Stimulated activated naive B cell treated with anti-CD40 and anti-IgM and Interleukin-4, amounts not matched to agents 10 μg/mL and 1 μg/mL and 100 μg/mL, for 72 hours (primary cell): ENCODE measurements at regions not wholly inside any gene's neighbourhood (a gene's known extent, or its start where the extent isn't known, plus 50 kb on each side); places are given as distances from the start of the nearest gene placed in this dataset.
"Not testable (repeated sequence)": the region's sequence is repeated elsewhere in the genome, so short reads cannot be mapped to it uniquely, and the experiment has no call there.

ENCODE experiments used
- ATAC-seq, 2 donors: fragments of 150-1000 bp; cut with Tn5 transposase; replicated peaks; 2 replicates each; pipeline ENCODE4 v1.10.0; 2021; ENCODE audit warnings: moderate library complexity in 1 of 2
- DNase-seq: peaks from one replicate; pipeline ENCODE4 v3.0.0; 2021
- H3K27ac Mint-ChIP-seq: one replicate; pipeline ENCODE4 v1.8.0; 2022; ENCODE audit warnings: mild to moderate bottlenecking, mixed read lengths
- H3K27me3 Mint-ChIP-seq, 2 donors: one replicate each; pipeline ENCODE4 v1.8.0; 2022; ENCODE audit warnings: mixed read lengths in 2 of 2
- H3K36me3 Mint-ChIP-seq, 2 donors: one replicate each; pipeline ENCODE4 v1.8.0; 2022; ENCODE audit warnings: mixed read lengths in 2 of 2, mild to moderate bottlenecking in 1 of 2
- H3K4me1 Mint-ChIP-seq, 2 donors: one replicate each; pipeline ENCODE4 v1.8.0; 2022; ENCODE audit warnings: mixed read lengths in 2 of 2, mild to moderate bottlenecking in 1 of 2
- H3K4me3 Mint-ChIP-seq, 2 donors: one replicate each; pipeline ENCODE4 v1.8.0; 2022; ENCODE audit warnings: mild to moderate bottlenecking in 2 of 2, mixed read lengths in 2 of 2, moderate library complexity in 1 of 2
- H3K9me3 Mint-ChIP-seq, 2 donors: one replicate each; pipeline ENCODE4 v1.8.0; 2022; ENCODE audit warnings: mixed read lengths in 2 of 2, mild to moderate bottlenecking in 1 of 2

DNA sequence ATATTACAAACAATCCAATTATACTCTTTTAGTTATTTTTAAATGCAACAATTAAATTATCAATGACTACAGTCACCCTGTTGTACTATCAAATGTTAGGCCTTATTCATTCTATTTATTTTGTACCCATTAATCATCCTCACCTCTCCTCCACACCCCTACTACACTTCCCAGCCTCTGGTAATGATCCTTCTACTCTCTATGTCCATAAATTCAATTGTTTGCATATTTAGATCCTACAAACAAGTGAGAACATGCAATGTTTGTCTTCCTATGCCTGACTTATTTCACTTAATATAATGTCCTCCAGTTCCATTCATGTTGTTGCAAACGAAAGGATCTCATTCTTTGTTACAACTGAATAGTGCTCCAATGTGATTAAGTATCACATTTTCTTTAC is 1414.6 kb downstream of the SLITRK1 start:
- DNase-seq, result no peak
- ATAC-seq, result no peak
- Mint-ChIP-seq H3K36me3 (no peaks in the 10 kb centered on the region), H3K4me3 (no peak overlapping the region), H3K9me3 (peaks cover 1 to 4% of the 10 kb centered on the region in 2 donors), H3K4me1 (no peaks in the 10 kb centered on the region), H3K27ac (no peak overlapping the region), H3K27me3 (no peaks in the 10 kb centered on the region)

DNA sequence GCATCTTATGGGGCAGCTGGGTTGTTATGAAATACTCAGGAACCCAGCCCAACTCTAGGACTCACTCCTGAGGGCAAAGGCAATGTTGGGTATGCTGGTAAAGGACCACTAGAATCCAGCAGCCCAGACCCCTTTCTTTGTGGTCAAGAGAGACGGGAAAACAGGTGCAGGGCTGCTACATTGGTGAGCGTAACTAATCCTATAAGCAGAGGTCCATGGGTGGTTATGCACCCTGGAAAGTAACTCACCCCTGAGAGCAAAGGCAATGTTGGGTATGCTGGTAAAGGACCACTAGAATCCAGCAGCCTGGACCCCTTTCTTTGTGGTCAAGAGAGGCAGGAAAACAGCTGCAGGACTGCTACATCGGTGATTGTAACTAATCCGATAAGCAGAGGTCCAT is 1422.7 kb downstream of the SLITRK1 start:
- H3K9me3 Mint-ChIP-seq, H3K27me3 Mint-ChIP-seq, DNase-seq, ATAC-seq, H3K4me1 Mint-ChIP-seq, H3K4me3 Mint-ChIP-seq, H3K27ac Mint-ChIP-seq, H3K36me3 Mint-ChIP-seq: not testable (repeated sequence)

DNA sequence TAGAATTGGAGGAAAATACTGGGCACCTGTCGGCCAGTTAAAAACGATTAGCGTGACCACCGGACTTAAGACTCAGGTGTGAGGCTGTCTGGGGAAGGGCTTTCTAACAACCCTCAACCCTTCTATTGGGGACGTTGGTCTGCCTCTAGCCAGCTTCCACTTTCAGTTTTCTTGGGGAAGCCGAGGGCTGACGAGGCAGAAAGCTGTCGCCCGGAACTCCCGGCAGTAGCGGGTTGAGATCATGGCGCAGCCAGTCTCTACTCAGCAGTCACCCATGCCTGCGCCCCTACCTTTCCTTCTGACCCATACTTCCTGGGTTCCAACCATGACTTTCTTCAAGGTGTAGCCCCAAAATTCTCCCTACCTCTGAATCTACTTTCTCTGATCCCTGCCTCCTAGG is 1424.1 kb downstream of the SLITRK1 start:
- Mint-ChIP-seq H3K36me3 (no peaks in the 10 kb centered on the region), H3K9me3 (peaks cover 4 to 12% of the 10 kb centered on the region in 2 donors), H3K27me3 (no peaks in the 10 kb centered on the region), H3K4me1 (no peaks in the 10 kb centered on the region), H3K4me3 (no peak overlapping the region), H3K27ac (no peak overlapping the region)
- no peak for ATAC-seq
- DNase-seq, result no peak

DNA sequence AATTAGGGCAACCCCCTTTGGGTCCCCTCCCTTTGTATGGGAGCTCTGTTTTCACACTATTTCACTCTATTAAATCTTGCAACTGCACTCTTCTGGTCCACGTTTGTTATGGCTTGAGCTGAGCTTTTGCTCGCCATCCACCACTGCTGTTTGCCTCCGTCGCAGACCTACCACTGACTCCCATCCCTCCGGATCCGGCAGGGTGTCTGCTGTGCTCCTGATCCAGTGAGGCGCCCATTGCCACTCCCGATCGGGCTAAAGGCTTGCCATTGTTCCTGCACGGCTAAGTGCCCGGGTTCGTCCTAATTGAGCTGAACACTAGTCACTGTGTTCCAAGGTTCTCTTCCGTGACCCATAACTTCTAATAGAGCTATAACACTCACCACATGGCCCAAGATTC is 1424.7 kb downstream of the SLITRK1 start:
- not testable (repeated sequence) for H3K27me3 Mint-ChIP-seq, ATAC-seq, H3K4me1 Mint-ChIP-seq, DNase-seq, H3K4me3 Mint-ChIP-seq, H3K27ac Mint-ChIP-seq, H3K36me3 Mint-ChIP-seq
- H3K9me3 Mint-ChIP-seq, result peaks cover 4 to 14% of the 10 kb centered on the region in 2 donors

DNA sequence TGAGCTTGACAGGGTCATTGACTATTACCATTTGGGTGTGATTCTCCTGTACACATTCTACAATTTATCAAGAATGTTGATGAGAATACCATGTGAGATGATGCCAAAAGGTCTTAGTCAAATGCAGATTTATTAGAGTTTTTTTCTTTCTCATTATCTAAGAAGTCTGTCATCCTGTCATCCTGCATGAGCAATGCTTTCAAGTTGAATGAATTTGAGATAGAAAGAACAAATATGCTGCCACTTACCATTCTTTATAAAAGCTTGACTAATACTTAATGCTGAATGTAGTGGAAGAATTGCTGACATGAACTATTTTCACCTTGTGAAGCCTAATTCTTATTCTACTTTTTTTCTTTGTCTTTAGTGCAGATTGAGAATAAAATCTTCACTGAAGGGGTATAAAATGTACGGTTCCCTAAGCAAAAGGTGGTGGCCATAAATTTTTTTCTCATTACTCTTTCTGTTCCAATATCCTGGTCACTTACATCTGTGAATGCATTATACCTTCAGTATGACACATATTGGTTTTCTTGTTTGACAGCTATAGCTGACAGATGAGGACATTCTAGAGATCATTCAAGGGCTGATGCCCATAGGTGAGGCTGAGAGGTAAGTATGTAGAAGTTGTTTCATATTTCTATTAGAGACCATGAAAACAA is 1434.7 kb downstream of the SLITRK1 start:
- ATAC-seq (no peak), DNase-seq (no peak)
- Mint-ChIP-seq H3K4me3 (no peak overlapping the region), H3K27me3 (no peaks in the 10 kb centered on the region), H3K27ac (no peak overlapping the region), H3K36me3 (no peaks in the 10 kb centered on the region), H3K9me3 (peaks cover 0 to 2% of the 10 kb centered on the region in 2 donors), H3K4me1 (no peaks in the 10 kb centered on the region)

DNA sequence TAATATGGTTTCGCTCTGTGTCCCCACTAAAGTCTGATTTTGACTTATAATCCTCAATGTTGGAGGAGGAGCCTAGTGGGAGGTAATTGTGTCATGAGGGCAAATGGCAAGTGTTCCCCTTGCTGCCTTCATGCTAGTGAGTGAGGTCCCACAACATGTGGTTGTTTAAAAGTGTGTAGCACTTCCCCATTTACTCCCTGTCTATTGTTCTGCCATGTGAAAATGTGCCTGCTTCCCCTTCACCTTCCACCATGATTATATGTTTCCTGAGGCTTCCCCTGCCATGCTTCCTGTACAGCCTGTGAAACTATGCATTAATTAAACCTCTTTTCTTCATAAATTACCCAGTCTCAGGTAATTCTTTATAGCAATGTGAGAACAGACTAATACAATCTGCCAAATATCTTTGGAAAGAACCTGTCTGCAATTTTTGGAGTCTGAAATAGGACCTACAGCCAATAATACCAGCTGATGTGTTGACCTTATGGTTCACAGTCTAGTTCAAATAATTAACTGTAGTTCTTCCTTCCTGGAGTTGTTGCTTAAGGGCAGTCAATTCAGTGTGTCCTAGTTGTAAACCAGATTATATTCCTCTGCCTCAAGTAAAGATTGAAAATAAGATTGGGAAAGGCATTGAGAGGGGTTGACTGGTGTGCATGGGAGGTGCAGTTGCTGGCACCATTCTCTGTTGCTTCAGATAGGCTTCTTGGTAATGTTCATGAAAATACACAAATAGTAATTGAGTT is 1442.9 kb downstream of the SLITRK1 start:
- Mint-ChIP-seq H3K4me3 (no peak overlapping the region), H3K27me3 (no peaks in the 10 kb centered on the region), H3K9me3 (peaks cover 13 to 14% of the 10 kb centered on the region in 2 donors), H3K36me3 (no peaks in the 10 kb centered on the region), H3K27ac (no peak overlapping the region), H3K4me1 (no peaks in the 10 kb centered on the region)
- DNase-seq (no peak), ATAC-seq (no peak)

DNA sequence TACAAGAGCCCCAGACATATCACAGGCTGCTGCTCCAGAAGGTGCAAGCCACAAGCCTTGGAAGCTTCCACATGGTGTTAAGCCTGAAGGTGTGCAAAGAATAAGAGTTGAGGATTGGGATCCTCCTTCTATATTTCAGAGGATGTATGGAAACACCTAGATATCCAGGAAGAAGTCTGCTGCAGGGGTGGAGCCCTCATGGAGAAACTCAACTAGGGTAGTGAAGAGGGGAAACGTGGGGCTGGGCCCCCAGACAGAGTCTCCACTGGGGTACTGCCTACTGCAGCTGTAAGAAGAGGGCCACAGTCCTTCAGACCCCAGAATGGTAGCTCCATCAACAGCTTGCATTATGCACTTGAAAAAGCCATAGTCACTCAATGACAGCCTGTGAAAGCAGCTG is 1444.0 kb downstream of the SLITRK1 start:
- no peaks in the 10 kb centered on the region for H3K36me3 Mint-ChIP-seq
- no peak for ATAC-seq

DNA sequence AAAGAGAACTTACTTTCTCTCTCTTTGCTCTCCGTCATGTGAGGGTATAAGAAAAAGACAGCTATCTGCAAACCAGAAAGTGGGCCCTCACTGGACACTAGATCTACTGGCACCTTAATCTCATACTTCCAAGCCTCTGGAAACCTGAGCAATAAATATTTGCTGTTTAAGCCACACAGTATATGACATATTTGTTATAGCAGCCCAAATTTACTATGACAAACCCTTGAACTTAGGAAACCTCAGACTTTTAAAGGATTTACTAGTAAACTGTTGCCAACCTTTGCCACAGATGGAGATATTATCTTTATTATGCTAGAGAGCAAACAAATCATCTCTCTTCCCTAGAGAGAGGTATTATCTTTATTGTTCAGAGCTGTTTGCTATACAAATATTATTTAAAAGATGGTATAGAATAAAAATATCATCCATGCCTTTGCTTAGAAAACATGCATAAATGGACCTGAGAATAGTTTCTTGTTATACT is 1446.1 kb downstream of the SLITRK1 start:
- H3K27ac Mint-ChIP-seq, result no peak overlapping the region
- H3K36me3 Mint-ChIP-seq, result no peaks in the 10 kb centered on the region
- no peak overlapping the region for H3K4me3 Mint-ChIP-seq
- no peaks in the 10 kb centered on the region for H3K4me1 Mint-ChIP-seq
- peaks cover 12 to 13% of the 10 kb centered on the region in 2 donors for H3K9me3 Mint-ChIP-seq
- ATAC-seq, result no peak
- no peak for DNase-seq
- H3K27me3 Mint-ChIP-seq, result no peaks in the 10 kb centered on the region

More for the DNA sequence above, 1444.0 kb downstream of the SLITRK1 start:
- Mint-ChIP-seq H3K9me3 (peaks cover 12 to 13% of the 10 kb centered on the region in 2 donors), H3K4me3 (no peak overlapping the region), H3K4me1 (no peaks in the 10 kb centered on the region), H3K27me3 (no peaks in the 10 kb centered on the region), H3K27ac (no peak overlapping the region)
- no peak for DNase-seq

DNA sequence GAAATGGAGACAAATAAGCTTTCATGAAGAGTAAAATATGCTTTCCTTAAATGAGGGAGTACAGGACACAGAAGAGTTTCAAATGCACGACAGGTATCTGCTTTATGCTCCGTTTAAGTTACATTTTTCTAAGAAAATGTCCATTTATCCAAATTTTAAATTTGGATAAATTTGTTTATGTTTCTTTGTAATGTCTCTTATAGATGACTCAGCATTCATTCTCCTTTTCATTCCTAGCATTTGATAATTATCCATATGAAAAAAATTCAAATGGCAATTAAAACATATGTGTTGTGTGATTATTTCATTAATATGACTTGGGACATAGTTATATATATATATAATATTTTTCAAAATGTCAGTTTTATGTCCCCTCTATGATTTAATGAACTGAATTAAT is 1449.3 kb downstream of the SLITRK1 start:
- no peak overlapping the region for H3K4me3 Mint-ChIP-seq
- ATAC-seq (no peak), DNase-seq (no peak)
- no peaks in the 10 kb centered on the region for H3K27me3 Mint-ChIP-seq
- H3K4me1 Mint-ChIP-seq, result no peaks in the 10 kb centered on the region
- H3K9me3 Mint-ChIP-seq, result peaks cover 5 to 16% of the 10 kb centered on the region in 2 donors
- H3K27ac Mint-ChIP-seq, result no peak overlapping the region
- H3K36me3 Mint-ChIP-seq, result no peaks in the 10 kb centered on the region

DNA sequence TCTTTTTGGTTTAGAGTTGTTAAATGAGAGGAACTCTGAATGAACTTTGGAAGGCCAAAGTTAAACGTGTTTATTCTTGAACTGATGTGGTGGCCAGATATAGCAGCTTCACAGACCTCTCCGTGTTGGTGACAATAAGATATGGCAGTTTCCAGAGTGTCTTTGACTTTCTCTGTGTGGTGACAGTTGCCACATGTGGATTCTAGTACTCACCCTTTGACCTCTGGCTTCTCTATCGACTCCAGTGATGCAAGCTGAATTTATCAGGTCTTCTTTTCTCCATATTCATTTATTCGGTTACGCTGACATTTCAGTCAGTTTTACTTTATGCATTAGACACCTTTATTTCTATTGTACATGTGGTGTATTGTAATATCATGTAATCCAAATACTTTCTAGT is 1469.5 kb downstream of the SLITRK1 start:
- Mint-ChIP-seq H3K9me3 (peaks cover 0 to 7% of the 10 kb centered on the region in 2 donors), H3K4me3 (no peak overlapping the region), H3K4me1 (no peaks in the 10 kb centered on the region), H3K27me3 (no peaks in the 10 kb centered on the region), H3K27ac (no peak overlapping the region), H3K36me3 (no peaks in the 10 kb centered on the region)
- ATAC-seq (no peak), DNase-seq (no peak)

DNA sequence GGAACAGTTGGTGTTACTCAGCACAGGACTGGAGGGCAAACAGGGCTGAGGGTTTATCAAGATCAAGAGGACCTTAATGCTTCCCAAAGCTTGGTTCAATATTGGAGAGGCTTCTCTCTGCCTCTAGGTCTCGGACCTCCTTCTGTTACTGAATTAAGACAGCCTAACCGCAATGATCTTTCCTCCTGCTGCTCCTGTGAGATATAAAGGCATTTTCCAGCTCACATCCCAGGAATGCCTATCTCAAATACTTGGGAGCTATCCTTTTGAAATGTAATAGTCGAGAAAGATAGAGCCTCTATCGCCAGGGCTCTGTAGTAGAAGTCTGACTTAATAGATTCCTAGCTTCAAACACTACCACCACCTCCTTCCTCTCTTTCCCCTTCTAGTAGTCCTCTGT is 1475.0 kb downstream of the SLITRK1 start:
- DNase-seq, result no peak
- Mint-ChIP-seq H3K27ac (no peak overlapping the region), H3K36me3 (no peaks in the 10 kb centered on the region), H3K9me3 (peaks cover 0 to 11% of the 10 kb centered on the region in 2 donors), H3K27me3 (no peaks in the 10 kb centered on the region), H3K4me1 (no peaks in the 10 kb centered on the region), H3K4me3 (no peak overlapping the region)
- no peak for ATAC-seq

DNA sequence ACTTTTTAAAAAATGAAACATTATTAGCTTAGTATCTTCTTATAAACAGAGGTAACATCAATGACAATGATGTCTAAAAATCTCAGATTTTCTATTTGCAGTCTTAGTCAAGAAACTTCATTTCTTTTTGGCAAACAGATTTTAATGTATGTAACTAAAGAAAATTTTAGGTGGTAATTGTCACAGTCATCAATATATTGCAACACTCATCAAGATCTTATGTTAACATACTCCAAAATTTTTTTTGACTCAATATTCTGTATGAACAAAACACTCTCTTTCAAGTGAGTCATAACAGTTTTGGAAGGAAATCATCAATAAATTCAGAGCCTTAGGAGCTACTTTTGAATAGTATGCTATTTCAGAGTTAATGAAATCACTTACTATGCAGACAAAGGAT is 1507.6 kb downstream of the SLITRK1 start:
- no peaks in the 10 kb centered on the region for H3K36me3 Mint-ChIP-seq
- H3K27ac Mint-ChIP-seq, result no peak overlapping the region
- no peaks in the 10 kb centered on the region for H3K4me1 Mint-ChIP-seq
- no peak overlapping the region for H3K4me3 Mint-ChIP-seq
- H3K27me3 Mint-ChIP-seq, result no peaks in the 10 kb centered on the region
- peaks cover 0 to 4% of the 10 kb centered on the region in 2 donors for H3K9me3 Mint-ChIP-seq
- DNase-seq, result no peak
- no peak for ATAC-seq

DNA sequence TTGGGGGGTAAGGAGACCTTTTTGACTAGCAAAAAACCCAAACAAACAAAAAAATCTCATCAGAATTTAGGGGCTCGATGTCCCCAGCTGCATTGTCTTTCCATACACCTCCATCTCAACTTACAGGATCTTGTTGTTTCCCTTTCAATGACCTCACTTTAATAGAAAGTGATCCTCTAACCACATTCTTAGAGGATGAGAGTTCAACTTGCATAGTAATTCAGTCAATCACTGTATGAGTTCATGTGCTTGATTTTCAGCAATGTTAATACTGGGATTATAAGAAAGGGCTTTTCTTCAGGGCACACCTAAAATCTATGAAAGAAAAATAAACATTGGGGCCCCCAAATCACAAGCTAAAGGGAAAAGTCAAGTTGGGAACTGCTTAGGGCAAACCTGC is 1512.0 kb downstream of the SLITRK1 start:
- Mint-ChIP-seq H3K27ac (no peak overlapping the region), H3K27me3 (no peaks in the 10 kb centered on the region), H3K4me3 (no peak overlapping the region), H3K9me3 (peaks cover 0 to 4% of the 10 kb centered on the region in 2 donors), H3K36me3 (no peaks in the 10 kb centered on the region), H3K4me1 (no peaks in the 10 kb centered on the region)
- no peak for DNase-seq
- ATAC-seq, result no peak

DNA sequence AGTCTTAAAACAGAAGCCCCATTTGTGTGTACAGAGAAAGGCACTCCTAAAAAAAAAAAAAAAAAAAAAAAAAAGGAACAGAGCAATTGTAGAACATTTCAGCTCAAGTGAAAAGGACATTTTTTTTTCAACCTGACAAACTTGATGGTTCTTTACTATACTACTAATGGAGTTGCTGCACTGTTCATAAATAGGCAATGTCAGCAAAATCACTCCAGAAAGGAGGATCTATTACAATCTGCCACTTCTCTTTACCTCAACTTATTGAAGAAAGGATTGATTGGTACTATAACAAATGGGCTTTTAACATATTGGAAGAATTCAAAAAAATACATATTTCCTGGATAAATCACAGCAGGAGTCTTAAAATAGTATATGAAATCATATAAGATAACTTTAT is 1517.7 kb downstream of the SLITRK1 start:
- no peak for ATAC-seq
- Mint-ChIP-seq H3K9me3 (no peaks in the 10 kb centered on the region), H3K4me1 (no peaks in the 10 kb centered on the region), H3K36me3 (no peaks in the 10 kb centered on the region), H3K27ac (no peak overlapping the region), H3K4me3 (no peak overlapping the region), H3K27me3 (no peaks in the 10 kb centered on the region)
- no peak for DNase-seq

DNA sequence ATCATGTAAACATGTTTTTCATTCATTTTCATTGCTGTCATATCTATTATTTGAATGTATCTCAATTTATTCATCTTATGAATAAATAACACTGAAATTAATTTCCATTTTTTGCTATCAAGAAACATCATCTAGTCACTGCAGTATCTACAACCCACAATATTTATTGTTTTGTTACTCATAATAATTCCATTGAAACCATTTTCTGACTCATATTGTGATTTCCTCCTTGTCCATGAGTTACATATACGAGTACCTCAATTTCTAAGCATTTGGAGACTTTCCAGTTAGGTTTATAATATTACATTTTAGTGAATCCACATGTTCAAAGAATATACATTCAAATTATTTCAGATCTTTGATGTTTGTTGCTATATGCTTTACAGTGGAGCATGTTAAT is 1524.0 kb downstream of the SLITRK1 start:
- ATAC-seq, result no peak
- H3K4me1 Mint-ChIP-seq, result no peaks in the 10 kb centered on the region

More for the DNA sequence above, 1524.0 kb downstream of the SLITRK1 start:
- no peak overlapping the region for H3K4me3 Mint-ChIP-seq
- no peak for DNase-seq
- H3K36me3 Mint-ChIP-seq, result no peaks in the 10 kb centered on the region
- H3K9me3 Mint-ChIP-seq, result peaks cover 0 to 2% of the 10 kb centered on the region in 2 donors
- H3K27ac Mint-ChIP-seq, result no peak overlapping the region
- no peaks in the 10 kb centered on the region for H3K27me3 Mint-ChIP-seq
